GM21381 (cell line): ENCODE measurements at regions not wholly inside any gene's neighbourhood (a gene's known extent, or its start where the extent isn't known, plus 50 kb on each side); places are given as distances from the start of the nearest gene placed in this dataset.

Experiments
- ATAC-seq: cut with Tn5 transposase; IDR thresholded peaks from one replicate; pipeline ENCODE4 v1.9.1; 2021; ENCODE audit warnings: mild to moderate bottlenecking, moderate library complexity; ENCODE audit not compliant: unreplicated experiment

DNA sequence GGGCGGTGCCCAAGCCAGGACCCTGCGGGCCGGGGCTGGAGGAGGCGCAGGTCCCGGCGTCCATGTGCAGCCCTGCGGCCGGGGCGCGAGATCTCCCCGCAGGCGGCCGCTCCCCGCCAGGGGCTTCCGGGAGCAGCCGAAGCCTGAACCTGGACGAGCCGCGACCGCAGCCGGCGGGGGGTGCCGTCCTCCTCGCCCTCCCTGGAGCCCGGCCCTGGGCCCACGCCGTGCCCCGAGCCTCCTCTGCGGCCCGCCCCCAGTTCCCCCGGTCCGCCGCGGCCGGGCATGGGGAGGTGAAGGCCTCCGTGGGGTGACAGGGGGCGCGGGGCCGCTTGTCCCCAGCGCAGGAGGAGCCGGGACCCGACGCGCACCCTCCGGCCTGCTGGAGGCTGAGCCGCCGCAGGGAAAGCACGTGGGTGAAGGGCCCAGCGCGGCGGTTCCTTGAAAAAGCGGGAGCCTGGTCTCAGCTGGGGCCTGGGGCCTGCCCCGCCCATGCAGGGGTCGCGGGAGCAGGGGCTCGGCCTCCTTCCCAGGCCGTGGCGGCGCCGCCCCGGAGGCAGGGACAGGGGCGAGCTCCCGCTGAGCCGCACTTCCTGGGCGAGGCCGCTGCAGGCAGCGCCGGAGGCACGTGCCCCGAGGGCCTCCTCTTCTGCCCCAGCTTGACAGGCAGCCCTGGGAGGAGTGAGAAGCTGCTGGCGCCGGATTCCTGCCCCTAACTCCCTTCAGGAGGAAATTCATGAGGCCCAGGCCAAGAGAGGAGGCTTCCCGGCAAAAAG lies 55.6 kb upstream of the PPP2R5C start:
- no peak for ATAC-seq

DNA sequence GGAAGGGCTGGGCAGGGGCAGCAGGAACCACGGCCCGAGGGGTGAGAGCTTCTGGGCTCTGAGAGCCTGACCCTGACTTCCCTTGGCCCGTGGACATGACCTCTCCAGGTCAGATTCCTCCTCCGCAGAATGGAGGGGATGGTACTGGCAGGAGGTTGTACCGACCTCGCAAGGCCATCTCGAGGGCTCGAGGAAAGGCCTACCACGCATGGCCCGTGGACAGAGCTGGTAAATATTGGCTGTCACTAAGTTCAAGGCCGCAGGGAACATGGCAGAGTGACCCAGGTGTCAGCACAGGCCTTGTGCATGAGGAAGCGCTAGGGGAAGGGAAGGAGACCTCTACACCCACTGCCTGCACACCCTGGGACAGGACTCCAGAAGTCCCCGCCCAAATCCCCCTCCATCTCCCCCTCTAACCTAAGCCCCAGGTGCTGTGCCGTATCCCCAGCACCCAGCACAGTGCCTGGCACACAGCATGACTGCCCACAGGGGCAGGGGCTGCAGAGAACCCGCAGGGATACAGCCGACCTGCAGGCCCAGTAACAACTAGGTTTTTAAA lies 54.9 kb upstream of the PPP2R5C start:
- no peak for ATAC-seq

DNA sequence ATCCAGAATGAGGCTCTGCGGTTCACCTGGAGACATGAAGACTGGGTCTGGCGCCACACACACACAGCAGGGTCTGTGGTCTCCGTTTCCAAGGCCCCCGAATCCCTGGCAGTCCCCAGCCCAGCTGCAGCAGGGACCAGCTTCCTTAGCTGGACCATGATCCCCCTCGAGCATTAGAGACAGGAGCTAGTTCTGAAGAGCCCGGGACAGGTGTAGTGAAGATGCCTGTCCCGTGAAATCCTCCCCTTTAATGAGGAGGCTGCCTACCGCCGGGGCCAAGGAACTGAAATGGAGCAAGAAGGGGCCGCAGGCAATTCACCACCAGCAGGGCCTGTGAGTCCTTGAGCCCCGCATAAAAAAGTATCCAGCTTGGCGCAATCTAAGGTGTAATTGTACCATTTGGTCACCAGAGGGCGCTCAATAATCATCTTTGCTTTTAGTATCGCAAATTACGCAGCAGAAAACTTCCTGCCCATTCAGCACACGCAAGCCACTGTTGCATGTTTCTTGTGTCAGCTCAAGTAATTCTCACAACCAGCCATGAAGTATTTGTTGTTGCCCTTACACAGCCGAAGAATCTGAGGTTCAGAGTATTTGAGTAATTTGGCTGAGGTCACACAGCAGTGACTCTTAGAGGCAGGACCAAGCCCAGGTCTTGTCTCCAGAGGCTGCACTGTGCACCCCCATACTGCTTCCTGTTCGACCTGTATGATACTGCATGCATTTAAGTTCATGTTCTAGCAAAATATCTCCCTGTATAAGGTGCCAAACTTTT lies 54.3 kb upstream of the PPP2R5C start:
- ATAC-seq = no peak

DNA sequence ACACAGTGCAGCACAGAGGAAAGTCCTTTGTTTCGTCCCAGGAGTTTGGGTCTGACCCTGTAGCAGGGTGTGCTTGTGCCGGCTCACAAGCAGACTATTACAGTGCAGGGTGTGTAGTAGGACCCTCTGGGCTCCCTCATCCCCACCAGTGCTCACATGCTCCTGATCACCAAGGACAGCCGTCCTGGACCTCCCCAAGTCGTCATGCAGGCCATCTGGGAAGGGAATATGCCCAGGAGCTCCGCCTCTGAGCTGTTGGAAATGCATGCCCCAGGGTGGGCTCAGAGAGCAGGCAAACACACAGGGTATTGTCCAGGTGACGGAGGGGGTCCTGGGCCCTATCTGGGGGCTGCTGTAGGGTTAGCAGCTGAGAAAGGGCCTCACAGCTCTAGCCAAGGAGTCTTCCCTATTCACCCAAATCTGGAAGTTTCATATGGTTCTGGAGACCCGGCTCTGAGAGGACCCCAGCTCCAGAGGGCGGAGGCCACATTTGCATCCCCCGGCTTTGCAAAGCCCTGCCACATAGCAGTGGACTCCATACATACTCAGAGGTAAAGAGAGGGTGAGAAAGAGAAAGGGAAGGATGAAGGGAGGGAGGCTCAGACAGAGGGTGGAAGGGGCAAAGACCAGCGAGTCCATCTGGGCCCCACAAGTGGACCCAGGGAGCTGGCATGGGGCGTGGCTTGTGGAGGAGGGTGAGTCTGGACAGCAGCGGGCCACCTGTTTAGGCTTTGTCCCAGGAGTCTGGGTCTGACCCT lies 53.5 kb upstream of the PPP2R5C start:
- ATAC-seq = no peak

DNA sequence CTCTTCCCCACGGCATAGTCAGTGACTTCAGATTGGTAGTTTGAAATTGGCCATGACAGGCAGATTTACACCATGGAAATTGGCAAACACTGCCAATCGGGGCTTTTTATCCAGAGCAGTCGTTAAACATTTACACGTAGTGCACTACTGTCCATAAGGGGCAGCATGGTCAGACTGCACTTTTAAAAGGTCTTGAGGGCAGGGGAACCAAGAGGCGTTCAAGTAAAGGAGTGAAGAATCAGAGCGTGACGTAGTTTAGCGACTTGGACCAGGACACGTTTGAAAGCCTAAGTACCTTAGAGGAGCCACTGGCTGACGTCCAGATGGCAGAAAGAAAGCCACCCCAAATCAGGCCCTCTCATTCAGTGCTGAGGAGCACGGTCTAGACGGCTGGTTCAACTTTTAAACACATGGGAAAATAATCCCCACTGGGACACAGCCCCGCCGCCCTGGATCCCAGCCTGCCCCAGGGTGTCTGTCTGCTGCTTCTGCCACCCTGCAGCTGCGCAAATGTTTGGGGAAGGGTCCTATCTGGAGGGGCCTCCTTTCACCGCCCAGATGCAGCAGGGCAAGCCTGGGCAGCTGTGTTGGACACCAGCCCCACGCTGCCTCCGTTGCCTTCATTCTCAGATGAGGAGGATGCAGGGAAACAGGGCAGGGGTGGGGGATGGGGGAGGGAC lies 52.5 kb upstream of the PPP2R5C start:
- no peak for ATAC-seq

DNA sequence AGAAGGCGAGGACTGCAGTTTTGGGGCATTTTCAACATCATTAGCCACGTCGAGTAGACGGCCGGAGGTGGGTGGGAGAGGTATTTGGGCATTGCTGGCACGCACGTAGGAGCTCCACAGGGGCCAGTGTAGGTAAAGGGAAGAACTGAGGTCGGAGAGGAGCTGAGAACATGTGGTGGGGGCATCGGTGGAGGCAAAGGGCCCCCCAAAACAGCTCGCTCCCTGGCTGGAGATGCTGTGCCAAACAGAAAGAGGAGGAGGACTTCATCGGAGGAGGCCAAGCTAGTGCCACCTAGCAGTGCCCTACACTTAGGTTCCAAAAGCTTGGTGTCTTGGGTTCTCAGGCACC lies 52.0 kb upstream of the PPP2R5C start:
- no peak for ATAC-seq

DNA sequence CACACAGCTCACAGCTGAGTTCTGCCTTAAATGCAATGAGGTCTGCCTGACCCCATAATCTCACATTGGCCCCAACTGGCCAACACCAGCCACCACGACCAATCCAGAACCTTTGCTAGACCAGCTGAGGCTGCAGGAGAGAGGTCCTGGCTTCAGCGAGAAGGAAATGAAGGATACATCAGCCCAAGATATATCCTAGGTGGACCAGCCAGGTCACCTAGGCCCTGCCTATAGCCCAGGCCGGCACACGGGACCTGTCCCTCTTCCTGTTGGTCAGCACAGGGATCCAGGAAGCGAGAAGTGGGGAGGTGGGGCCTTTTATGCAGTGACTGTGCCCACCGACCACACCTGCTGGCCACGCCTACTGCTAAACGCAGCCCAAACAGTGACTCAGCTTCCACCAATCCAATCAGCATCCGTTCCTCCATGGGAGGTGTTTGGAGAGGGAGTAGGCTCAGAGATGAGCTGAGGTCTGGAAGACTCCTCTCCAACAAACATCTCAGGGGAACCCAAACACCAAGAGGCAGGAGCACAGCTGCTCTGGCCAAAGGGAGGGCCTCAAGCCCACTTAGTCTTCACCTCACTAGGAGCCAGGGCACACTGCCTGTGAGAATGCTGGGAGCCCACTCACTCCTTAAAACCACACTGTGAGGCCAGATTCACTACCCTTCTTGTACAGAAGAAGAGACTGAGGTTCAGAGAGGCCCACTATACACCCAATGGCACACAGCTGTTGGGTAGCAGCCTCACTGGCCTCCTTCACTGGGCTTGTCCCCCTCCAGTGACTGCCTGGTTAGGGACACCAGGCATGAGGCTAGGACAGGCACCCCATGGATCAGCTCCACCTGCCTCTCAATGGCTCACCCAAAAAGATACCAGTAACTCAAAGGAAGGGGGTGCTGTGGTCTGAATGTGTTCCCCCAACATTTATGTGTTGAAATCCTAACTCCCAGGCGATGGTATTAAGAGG lies 51.3 kb upstream of the PPP2R5C start:
- ATAC-seq = no peak

DNA sequence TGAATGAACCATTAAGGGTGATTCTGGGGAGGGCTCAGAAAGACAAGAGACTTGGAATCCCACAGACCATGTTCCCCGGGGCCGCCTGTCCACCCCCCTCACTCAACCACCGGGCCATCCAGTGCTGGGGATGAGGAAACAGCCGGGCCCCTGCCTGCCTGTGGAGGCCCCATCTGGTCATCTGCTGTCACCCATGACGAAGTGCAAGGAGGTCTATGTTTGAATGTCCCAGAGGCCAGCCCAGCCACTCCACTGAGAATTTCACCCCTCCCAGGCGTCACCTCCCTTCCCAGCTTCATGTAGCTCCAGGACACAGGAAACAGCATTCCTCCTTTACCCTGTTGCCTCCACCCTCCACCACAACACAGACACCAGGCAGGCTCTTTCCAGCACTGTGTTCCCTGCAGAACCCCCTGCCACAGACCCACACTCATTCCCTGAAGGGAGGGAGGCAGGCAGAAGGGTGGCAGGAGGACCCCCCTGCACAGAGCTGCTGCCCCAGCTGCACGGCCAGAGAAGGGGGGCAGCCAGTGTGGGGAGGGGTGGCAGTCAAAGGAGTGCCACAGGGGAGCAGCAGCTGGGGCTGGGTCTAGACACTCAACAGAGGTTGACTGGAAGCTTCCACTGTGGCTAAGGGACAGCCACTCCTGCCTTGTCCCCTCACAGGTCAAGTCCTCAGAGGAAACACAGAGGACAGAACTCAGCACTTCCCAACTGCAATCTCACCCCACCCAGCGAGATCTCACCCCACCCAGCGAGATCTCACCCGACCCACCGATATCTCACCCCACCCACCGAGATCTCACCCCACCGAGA lies 50.3 kb upstream of the PPP2R5C start:
- ATAC-seq = no peak
